ENCODE measurements at regions not wholly inside any gene's neighbourhood (a gene's known extent, or its start where the extent isn't known, plus 50 kb on each side); places are given as distances from the start of the nearest gene placed in this dataset.

DNA sequence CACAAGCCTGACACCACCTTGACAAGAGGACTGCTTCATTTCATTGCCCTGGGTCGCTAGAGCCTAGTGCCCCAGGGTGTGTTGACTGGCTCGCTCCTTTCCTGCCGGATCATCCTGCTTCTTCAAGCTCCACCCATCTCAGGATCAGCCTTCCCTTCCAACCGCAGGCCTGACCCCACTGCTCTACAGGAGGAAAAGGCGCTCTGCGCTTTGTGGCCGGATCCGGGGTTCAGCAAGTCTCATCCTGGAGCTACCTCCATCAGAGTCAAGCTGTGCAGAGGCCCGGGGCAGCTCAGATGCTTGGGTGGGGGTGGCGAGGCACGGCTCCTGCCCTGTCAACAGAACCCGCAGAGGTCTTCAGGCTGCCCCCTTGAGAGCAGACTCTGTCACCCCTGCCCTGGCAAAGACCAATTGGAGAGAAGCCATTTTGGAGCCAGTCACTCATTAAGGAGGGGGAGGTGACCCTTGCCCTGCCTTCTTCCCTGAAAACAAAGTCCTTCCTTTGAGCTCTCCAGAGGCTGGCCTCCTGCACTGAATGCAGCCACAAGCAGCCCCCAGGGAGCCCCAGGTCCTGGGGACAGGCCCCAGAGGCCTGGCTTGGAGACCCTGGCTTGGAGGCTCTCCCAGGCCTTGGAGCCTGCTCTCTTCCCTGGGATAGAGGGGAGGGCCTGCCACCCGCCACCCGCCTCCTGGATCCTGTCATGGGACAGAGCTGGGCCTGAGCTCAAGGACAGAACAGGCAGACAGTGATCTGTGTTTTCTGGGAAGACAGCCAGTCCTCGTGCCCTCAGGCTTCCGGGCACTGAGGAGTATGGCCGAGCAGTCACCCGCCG lies 80.3 kb downstream of the CPN2 start:
- TF ChIP-seq, protein P1, sequence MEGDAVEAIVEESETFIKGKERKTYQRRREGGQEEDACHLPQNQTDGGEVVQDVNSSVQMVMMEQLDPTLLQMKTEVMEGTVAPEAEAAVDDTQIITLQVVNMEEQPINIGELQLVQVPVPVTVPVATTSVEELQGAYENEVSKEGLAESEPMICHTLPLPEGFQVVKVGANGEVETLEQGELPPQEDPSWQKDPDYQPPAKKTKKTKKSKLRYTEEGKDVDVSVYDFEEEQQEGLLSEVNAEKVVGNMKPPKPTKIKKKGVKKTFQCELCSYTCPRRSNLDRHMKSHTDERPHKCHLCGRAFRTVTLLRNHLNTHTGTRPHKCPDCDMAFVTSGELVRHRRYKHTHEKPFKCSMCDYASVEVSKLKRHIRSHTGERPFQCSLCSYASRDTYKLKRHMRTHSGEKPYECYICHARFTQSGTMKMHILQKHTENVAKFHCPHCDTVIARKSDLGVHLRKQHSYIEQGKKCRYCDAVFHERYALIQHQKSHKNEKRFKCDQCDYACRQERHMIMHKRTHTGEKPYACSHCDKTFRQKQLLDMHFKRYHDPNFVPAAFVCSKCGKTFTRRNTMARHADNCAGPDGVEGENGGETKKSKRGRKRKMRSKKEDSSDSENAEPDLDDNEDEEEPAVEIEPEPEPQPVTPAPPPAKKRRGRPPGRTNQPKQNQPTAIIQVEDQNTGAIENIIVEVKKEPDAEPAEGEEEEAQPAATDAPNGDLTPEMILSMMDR (IDR thresholded peaks at IDR 0.05; ENCODE audit: poor library complexity): no peak
- no peak for TF ChIP-seq EZH2 (IDR thresholded peaks at IDR 0.05; ENCODE audit: borderline replicate concordance)
